ENCODE measurements at regions not wholly inside any gene's neighbourhood (a gene's known extent, or its start where the extent isn't known, plus 50 kb on each side); places are given as distances from the start of the nearest gene placed in this dataset.

DNA sequence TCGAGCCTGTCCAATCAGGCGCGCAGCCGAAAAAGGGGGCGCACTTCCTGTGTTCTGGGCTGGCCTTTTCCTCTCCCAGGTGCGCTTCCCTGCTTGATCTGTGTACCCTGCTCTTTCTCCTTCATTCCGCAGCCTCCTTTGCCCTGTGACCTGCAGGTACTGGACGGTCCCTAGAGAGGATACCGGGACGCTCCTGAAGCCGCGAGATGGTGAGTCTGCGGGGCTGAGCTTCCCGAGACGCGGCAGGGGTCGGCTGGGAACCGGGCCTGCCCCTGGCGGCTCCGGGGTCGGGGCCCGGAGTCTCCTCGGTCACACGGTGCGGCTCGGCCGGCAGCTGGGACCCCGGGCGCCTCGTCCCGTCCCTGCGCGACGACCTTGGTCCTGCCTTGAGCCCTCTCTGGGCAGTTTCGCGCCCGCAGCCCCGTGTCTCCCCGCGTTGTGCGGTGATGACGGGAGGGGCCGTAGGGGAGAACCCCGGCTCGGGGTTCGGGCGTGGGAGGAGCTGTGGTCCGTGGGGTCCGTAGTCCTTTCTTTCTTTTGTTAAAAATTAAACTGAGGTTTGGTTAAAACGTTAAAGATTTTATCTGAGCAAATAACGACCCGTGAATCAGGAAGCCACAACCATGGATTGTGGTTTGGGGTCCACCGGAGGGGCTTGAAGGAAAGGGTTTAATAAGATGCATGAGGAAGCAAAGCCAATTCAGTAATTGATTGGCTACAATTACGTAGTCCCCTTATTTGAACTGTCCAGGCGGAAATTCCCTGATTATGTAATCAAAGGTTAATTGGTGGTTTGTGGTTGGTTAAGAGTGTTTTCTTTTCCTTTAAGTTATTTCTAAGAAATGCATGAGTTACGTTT, 172.8 kb upstream of the ZNF267 start:
- peak; percentile 72 for DNase-seq
- in situ Hi-C loops (cut with MboI; ENCODE audit: low pct_unique_long_range_greater_than_20kb, low sequenced_read_pairs): loop anchor here (10.0 kb wide), 1 partner anchor 236 kb away; no protein-coding TSS in a partner anchor

GRCh38 chr16:31701734-31702133, 171.9 kb upstream of the ZNF267 start:
- in situ Hi-C loops (cut with MboI; ENCODE audit: low pct_unique_long_range_greater_than_20kb, low sequenced_read_pairs): loop anchor here (10.0 kb wide), 1 partner anchor 237 kb away; no protein-coding TSS in a partner anchor
- DNase-seq: no peak

GRCh38 chr16:31702796-31703195, 170.8 kb upstream of the ZNF267 start:
- in situ Hi-C loops (cut with MboI; ENCODE audit: low pct_unique_long_range_greater_than_20kb, low sequenced_read_pairs): loop anchor here (10.0 kb wide), 1 partner anchor 238 kb away; no protein-coding TSS in a partner anchor

DNA sequence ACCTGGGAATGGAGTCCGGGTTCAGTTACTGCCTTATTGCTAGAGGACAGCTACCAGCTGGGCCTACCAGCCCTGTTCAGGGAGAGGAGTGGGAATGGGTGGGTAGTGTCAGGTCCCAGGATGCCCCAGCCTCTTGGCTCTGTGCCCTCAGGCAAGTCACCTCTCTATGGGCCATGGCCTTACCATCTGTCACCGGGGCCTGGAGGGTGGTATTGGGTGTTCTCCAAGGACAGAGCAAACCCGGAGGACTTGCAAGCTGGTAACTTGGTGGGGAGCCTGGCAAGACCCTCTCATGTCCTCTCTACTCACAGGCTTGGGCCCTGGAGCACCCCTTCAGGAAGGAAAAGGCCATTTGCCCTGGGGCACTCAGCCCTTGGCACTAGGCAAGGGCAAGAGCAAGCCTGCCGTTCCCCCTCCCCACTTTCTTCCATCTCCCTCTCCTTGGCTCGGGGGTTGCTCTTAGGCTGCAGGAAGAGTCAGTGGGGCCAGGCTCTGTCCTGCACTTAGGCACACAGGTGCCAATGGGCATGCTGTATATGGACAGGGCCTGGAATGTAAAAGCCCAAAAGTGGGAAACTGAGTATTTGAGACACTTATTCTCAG, 170.0 kb upstream of the ZNF267 start:
- no peak for DNase-seq
- in situ Hi-C loops (cut with MboI; ENCODE audit: low pct_unique_long_range_greater_than_20kb, low sequenced_read_pairs): loop anchor here (10.0 kb wide), 1 partner anchor 239 kb away; no protein-coding TSS in a partner anchor

More at GRCh38 chr16:31702796-31703195, 170.8 kb upstream of the ZNF267 start:
- DNase-seq: no peak

DNA sequence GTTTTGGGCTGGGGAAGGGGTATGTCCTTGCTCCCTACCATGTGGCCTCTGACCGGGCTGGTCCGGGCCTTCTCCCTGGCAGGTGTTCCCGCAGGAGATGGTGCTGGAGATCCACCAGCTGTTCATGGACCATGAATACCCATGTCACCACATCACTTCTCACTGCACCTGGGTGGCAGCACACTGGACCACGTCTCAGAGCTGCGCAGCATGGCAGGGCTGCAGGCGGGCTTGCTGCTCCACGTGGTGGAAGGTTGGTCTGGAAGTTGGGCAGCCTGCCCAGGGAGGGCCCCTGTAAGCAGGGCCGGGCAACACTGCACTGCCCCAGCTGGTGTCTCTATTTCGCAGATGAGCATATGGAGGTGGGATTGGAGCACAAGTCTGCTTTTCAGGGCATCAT, 169.5 kb upstream of the ZNF267 start:
- in situ Hi-C loops (cut with MboI; ENCODE audit: low pct_unique_long_range_greater_than_20kb, low sequenced_read_pairs): loop anchor here (10.0 kb wide), 1 partner anchor 239 kb away; no protein-coding TSS in a partner anchor
- DNase-seq: no peak

GRCh38 chr16:31705371-31705770, 168.2 kb upstream of the ZNF267 start:
- in situ Hi-C loops (cut with MboI; ENCODE audit: low pct_unique_long_range_greater_than_20kb, low sequenced_read_pairs): loop anchor here (10.0 kb wide), 1 partner anchor 241 kb away; no protein-coding TSS in a partner anchor

DNA sequence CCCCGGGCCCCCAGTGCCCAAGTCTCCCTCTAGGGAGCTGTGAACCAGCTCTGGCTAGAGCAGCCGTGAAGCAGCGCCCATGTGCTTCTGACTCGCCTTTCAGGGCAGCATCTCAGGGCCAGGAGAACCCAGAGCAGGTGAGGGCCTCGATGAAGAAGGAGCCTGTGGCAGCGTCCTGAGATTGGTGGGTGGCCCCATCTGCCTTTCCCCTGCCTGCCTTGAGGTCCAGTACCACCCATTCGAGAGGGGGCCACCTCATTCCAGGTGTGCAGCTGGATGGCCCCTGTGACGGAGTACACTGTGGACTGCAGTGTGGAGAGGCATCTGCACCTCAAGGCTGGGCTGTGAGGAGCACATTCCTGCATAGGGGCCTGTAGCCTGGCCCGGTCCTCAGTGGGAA, 167.3 kb upstream of the ZNF267 start:
- in situ Hi-C loops (cut with MboI; ENCODE audit: low pct_unique_long_range_greater_than_20kb, low sequenced_read_pairs): loop anchor here (10.0 kb wide), 1 partner anchor 242 kb away; no protein-coding TSS in a partner anchor
- no peak for DNase-seq

More at GRCh38 chr16:31705371-31705770, 168.2 kb upstream of the ZNF267 start:
- DNase-seq: no peak

DNA sequence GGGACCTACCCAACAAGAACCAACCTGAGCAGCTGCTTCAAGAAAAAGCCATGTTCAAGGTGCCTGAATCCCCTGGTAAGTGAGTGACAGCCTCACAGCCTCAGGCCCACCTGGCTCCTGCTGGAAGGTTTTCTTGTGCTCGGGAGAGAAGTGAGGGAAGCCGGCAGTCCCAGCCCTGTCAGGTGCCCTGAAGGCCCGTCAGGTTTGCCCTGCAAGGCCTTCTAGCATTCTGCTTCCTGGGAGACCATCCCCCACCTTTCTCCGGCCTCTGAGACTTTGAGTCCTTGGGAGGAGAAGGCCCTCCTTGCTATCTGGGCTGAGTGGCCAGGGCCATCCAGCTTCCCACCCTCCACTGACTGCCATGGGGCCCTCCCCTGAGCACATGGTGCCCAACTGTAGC, 166.7 kb upstream of the ZNF267 start:
- in situ Hi-C loops (cut with MboI; ENCODE audit: low pct_unique_long_range_greater_than_20kb, low sequenced_read_pairs): loop anchor here (10.0 kb wide), 1 partner anchor 242 kb away; no protein-coding TSS in a partner anchor
- DNase-seq: no peak

- no peak for DNase-seq
- in situ Hi-C loops (cut with MboI; ENCODE audit: low pct_unique_long_range_greater_than_20kb, low sequenced_read_pairs): loop anchor here (10.0 kb wide), 1 partner anchor 243 kb away; no protein-coding TSS in a partner anchor
These were observed 165.8 kb upstream of the ZNF267 start for GRCh38 chr16:31707743-31708335.

DNA sequence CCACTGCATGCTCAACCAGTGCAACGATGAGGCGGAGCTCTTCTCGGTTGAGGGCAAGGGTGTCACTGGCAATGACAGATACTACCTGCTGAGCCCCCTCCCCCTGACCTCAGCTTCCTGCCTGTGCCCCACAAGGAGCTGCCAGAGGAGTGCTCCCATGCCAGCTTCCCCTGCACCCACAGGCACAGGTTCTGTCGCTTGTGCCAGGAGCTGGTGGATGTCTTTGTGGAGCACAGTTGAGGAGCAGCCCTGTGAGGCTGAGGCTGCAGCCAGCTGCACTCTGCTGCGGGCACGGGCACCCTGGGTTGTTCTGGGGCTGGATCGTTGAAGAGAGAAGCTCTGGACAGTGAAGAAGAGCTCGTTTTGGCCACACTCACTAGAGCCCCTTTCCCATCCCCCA, 165.3 kb upstream of the ZNF267 start:
- DNase-seq: no peak
- in situ Hi-C loops (cut with MboI; ENCODE audit: low pct_unique_long_range_greater_than_20kb, low sequenced_read_pairs): loop anchor here (10.0 kb wide), 1 partner anchor 244 kb away; no protein-coding TSS in a partner anchor

DNA sequence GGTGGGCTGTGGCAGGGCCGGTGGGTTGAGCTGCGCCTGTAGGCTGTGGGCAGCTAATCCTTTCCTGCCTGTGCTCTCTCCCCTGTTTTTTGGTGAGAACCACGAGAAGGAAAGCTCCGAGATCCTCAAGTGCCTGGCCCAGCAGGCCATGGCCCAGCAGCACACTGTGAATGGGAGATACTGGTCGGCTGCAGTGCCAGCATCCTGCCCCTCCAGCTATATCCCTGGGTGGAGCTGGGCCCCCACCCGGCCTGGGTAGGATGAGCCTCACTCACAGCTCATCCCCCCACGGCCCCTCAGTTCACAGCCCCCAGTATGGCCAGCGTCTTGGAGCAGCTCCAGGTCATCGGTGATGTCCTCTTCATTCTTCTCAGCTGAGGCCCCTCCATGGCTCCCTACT, 164.4 kb upstream of the ZNF267 start:
- no peak for DNase-seq
- in situ Hi-C loops (cut with MboI; ENCODE audit: low pct_unique_long_range_greater_than_20kb, low sequenced_read_pairs): loop anchor here (10.0 kb wide), 1 partner anchor 244 kb away; no protein-coding TSS in a partner anchor

DNA sequence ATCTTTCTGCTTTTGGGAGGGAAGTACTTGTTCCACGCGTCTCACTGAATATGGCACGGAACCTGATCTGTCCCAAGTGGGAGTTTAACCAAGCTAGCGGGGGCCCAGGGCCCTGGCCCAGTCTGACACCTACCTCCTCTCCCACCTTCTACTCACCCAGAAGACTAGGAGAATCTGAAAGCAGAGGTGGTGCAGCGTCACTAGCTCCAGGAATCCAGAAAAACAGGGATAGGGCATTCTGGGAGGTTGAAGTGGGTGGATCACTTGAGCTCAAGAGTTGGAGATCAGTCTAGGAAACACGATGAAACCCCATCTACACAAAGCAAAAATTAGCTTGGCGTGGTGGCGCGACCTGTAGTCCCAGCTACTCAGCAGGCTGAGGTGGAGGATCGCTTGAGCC, 163.5 kb upstream of the ZNF267 start:
- no peak for DNase-seq
- in situ Hi-C loops (cut with MboI; ENCODE audit: low pct_unique_long_range_greater_than_20kb, low sequenced_read_pairs): no loop called here

DNA sequence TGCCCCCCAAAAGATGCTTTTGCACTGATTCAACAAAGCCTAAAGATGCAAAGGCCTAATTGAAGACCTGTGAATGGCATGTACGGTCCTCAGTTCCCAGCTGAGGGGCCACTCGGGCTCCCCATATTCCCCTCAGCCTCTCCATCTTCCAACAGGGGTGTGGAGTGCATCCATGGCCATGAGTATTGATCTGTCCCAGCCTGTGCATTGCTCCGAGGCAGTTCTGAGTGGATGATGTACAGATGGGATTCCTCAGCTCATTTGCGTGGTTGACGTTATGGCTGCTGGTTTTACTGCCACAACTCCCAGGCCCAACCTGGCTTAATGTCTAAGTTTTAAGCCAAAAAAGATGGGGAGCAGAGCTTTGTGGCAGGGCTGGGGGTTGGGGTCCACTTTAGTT, 162.7 kb upstream of the ZNF267 start:
- in situ Hi-C loops (cut with MboI; ENCODE audit: low pct_unique_long_range_greater_than_20kb, low sequenced_read_pairs): no loop called here
- no peak for DNase-seq

GRCh38 chr16:31711344-31711845, 162.2 kb upstream of the ZNF267 start:
- in situ Hi-C loops (cut with MboI; ENCODE audit: low pct_unique_long_range_greater_than_20kb, low sequenced_read_pairs): no loop called here
- DNase-seq: no peak

DNA sequence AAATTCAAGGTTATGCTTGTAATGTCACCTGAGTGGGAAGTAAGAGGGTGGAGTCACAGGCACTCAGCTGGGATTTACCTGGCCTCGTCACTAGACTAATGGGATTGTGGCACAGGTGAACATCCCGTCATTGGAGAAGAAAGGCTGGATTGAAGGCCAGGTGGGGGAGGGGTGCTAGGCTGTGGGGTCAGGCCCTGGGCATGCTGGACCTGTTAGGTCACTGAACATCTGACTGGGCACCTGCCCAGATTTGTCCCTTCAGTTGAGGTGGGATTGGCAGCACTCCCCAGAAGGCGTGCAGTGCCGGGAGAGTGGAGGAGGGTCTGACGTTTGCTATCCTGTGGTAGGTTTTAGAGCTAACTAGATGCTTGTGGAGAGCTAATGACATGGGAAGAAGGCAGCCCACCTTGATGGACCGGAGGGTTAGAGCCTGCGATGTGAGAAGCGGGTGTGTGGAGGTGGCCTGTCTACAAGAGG, 161.5 kb upstream of the ZNF267 start:
- in situ Hi-C loops (cut with MboI; ENCODE audit: low pct_unique_long_range_greater_than_20kb, low sequenced_read_pairs): no loop called here
- no peak for DNase-seq

DNA sequence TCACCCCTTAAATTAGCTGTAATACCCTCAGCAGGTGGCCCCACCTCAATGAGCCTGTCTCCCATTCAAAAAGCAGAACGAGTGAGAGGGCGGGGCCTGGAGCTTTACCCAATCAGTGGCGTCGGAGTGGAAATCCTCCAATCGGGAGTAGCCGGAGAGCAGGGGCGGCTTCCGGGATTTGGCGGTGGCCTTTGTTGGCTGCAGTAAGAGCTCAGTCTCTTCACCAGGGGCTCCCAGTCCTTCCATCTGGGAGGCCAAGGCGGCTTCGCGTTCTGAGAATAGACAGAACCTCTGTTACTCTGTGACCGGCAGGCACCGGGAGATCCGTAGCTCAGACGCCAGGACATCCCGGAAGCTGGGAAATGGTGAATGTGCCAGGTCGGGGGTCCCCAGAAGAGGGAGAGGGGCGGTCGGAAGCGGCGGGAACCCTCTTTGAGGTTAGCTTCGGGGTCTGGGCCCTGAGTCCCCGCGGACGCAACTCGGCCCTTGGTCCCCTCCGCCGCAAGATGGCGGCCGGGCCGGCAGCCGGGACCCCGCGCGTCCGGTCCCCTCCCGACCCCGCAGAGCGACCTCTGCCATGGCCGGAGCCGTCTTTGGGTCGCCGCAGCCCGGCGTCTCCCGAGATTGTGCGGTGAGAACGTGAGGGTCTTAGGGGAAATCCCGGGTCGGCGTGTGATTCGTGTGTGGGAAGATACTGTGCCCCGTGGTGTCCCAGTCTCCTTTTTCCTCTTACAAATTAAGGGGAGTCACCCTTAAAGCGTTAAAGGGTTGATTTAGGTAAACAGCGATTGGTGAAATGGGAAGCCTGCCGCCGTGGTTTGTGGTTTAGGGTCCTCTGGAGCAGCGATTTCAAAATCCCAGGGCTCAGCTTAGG, 160.3 kb upstream of the ZNF267 start:
- in situ Hi-C loops (cut with MboI; ENCODE audit: low pct_unique_long_range_greater_than_20kb, low sequenced_read_pairs): no loop called here
- peak; percentile 93 for DNase-seq

DNA sequence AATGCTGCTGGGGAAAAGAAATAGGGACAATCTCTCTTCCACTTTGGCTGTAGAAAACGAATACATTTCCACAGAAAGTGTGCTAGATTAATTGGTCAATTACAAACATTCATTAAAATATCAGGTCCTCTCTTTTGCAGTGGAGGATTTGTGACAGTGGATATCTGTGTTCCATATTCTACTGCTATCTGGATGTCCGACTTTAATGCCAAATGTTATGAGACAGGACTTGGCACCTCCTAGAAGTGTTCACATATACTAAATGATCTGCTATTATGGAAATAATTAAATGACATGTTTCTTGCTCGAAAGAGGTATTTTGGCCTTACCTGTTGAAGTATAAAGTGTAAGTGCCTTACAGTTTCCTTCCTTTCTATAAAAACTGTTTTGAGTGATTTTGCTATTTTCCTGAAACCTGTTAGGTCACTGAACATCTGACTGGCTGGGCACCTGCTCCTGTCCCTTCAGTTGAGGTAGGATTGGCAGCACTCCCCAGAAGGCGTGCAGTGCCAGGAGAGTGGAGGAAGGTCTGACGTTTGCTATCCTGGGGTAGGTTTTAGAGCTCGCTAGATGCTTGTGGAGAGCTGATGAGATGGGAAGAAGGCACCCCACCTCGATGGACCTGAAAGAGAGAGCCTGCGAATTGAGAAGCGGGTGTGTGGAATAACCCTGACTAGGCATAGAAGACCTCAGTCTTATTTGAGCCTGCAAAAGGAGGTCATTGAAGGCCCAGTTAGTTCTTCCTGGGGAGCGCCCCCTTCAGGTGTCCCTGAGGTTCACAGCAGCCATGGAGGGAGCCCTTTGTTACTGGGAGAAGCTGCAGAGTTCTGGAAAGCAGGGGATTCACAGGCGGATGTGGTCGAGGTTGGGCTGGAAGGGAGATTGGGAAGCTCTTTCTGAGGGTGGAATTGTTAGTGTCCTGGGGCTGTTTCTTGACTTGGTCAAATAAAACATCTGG, 159.4 kb upstream of the ZNF267 start:
- DNase-seq: no peak
- in situ Hi-C loops (cut with MboI; ENCODE audit: low pct_unique_long_range_greater_than_20kb, low sequenced_read_pairs): no loop called here
